ENCODE measurements at regions not wholly inside any gene's neighbourhood (a gene's known extent, or its start where the extent isn't known, plus 50 kb on each side); places are given as distances from the start of the nearest gene placed in this dataset.

DNA sequence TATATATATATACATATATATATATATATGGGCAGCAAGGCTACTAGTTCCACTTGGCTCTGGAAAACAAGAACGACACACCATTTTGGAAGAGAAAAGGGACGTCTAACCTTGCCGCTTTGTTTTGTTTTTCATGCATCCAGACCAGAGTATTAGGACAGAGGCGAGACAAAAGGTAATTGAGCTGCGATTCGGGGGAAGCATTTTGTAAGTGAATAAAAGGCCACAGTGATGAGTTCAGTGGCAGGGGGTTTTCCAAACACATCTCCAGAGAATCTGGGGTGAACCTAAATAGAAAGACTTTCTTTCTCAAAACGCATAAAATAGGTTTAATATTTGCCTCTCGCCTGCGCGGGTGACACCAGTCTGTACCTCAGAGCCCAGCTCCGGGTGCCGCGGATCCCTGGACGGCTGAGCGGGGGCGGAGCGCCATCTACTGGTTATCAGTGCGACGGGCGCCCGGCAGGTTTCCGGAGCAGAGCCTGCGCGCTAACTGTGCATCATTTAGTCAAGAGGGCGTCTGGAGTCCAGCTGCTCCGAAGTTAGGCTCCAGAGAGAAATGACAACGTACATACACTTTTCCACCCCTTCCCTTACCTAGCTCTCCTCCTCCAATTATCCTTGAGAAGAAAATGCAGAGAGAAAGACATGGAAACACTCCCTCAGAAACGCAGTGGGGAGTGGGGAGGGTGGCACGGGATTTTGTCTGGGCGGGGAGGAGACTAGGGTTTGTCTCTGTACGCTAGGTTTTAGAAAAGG is 262.3 kb downstream of the TBC1D4 start (continued):
- TF ChIP-seq, protein P1, sequence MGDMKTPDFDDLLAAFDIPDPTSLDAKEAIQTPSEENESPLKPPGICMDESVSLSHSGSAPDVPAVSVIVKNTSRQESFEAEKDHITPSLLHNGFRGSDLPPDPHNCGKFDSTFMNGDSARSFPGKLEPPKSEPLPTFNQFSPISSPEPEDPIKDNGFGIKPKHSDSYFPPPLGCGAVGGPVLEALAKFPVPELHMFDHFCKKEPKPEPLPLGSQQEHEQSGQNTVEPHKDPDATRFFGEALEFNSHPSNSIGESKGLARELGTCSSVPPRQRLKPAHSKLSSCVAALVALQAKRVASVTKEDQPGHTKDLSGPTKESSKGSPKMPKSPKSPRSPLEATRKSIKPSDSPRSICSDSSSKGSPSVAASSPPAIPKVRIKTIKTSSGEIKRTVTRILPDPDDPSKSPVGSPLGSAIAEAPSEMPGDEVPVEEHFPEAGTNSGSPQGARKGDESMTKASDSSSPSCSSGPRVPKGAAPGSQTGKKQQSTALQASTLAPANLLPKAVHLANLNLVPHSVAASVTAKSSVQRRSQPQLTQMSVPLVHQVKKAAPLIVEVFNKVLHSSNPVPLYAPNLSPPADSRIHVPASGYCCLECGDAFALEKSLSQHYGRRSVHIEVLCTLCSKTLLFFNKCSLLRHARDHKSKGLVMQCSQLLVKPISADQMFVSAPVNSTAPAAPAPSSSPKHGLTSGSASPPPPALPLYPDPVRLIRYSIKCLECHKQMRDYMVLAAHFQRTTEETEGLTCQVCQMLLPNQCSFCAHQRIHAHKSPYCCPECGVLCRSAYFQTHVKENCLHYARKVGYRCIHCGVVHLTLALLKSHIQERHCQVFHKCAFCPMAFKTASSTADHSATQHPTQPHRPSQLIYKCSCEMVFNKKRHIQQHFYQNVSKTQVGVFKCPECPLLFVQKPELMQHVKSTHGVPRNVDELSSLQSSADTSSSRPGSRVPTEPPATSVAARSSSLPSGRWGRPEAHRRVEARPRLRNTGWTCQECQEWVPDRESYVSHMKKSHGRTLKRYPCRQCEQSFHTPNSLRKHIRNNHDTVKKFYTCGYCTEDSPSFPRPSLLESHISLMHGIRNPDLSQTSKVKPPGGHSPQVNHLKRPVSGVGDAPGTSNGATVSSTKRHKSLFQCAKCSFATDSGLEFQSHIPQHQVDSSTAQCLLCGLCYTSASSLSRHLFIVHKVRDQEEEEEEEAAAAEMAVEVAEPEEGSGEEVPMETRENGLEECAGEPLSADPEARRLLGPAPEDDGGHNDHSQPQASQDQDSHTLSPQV (IDR thresholded peaks at IDR 0.05), result 0 out of 2 replicates have a peak, but pooled peaks have one; percentile 25
- TF ChIP-seq, protein P2, sequence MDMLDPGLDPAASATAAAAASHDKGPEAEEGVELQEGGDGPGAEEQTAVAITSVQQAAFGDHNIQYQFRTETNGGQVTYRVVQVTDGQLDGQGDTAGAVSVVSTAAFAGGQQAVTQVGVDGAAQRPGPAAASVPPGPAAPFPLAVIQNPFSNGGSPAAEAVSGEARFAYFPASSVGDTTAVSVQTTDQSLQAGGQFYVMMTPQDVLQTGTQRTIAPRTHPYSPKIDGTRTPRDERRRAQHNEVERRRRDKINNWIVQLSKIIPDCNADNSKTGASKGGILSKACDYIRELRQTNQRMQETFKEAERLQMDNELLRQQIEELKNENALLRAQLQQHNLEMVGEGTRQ (IDR thresholded peaks at IDR 0.05; ENCODE audit: borderline replicate concordance, low read depth, low read length), result no peak
- TF ChIP-seq CHD1 (IDR thresholded peaks at IDR 0.05; ENCODE audit: low read depth, low read length) (no peak), MTA2 (IDR thresholded peaks at IDR 0.05; ENCODE audit: low read depth) (no peak), ELK1 (IDR thresholded peaks at IDR 0.05; ENCODE audit: low read depth, low read length) (0 out of 2 replicates have a peak, but pooled peaks have one; percentile 33), POLR2A (IDR thresholded peaks at IDR 0.05; ENCODE audit: low read depth, low read length) (no peak), ZNF622 (IDR thresholded peaks at IDR 0.05) (no peak), IKZF1 (conservative IDR thresholded peaks at IDR 0.05) (no peak), MXI1 (IDR thresholded peaks at IDR 0.05; ENCODE audit: low read depth, low read length) (no peak), JUNB (IDR thresholded peaks at IDR 0.05) (no peak), EED (IDR thresholded peaks at IDR 0.05; ENCODE audit: low read depth) (no peak), CTCF (IDR thresholded peaks at IDR 0.05 in 2 of 3, conservative IDR thresholded peaks at IDR 0.05 in 1 of 3; ENCODE audit: control insufficient read depth in 2 of 3, extremely low read depth in 1 of 3, insufficient read depth in 1 of 3, low read depth in 3 of 3, low read length in 3 of 3) (peak; percentile 93 to 98 (median 96); a peak in 5 of 6 replicates), RUNX3 (IDR thresholded peaks at IDR 0.05; ENCODE audit: low read length) (no peak), MYC (IDR thresholded peaks at IDR 0.05; ENCODE audit: insufficient read depth, insufficient read length, insufficient replicate concordance, low read length, severe bottlenecking) (no peak), EGR1 (IDR thresholded peaks at IDR 0.05; ENCODE audit: borderline replicate concordance in 1 of 2, low read depth in 2 of 2, low read length in 2 of 2) (no peak), NBN (IDR thresholded peaks at IDR 0.05) (no peak)
- TF ChIP-seq, protein P3, sequence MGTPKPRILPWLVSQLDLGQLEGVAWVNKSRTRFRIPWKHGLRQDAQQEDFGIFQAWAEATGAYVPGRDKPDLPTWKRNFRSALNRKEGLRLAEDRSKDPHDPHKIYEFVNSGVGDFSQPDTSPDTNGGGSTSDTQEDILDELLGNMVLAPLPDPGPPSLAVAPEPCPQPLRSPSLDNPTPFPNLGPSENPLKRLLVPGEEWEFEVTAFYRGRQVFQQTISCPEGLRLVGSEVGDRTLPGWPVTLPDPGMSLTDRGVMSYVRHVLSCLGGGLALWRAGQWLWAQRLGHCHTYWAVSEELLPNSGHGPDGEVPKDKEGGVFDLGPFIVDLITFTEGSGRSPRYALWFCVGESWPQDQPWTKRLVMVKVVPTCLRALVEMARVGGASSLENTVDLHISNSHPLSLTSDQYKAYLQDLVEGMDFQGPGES (IDR thresholded peaks at IDR 0.05), result no peak
